PC-9 (cell line): ENCODE measurements at regions not wholly inside any gene's neighbourhood (a gene's known extent, or its start where the extent isn't known, plus 50 kb on each side); places are given as distances from the start of the nearest gene placed in this dataset.

Experiments
- BruUV-seq: library from RNA; stranded (reverse); fragments of 400-500 nt; replicated peaks from 2 replicates; lab custom pipeline; 2021; lab: Mats Ljungman, UMichigan
- CTCF ChIA-PET: fragments of 300-600 bp; sonication (Branson Sonifier 250); formaldehyde crosslinking; loops from one replicate; lab custom pipeline; 2022; ENCODE audit warnings: antibody characterized with exemption; lab: Charles Lee
- POLR2A ChIA-PET: fragments of 300-600 bp; sonication (Branson Sonifier 250); formaldehyde crosslinking; loops from one replicate; lab custom pipeline; 2022; ENCODE audit warnings: antibody characterized with exemption; ENCODE audit not compliant: unreplicated experiment; lab: Charles Lee
- DNase-seq, 2 experiments: peaks; one replicate each; pipeline versions ENCODE4 v3.0.0 to v3.0.0-alpha.2; 2015 to 2022; ENCODE audit warnings: mixed read lengths in 1 of 2
- H2AFZ ChIP-seq: fragments of 200-600 bp; sonication (generic); 2 replicates; pipeline ENCODE4 v1.8.1; 2017; ENCODE audit warnings: antibody characterized with exemption
- H3F3A ChIP-seq: fragments of 200-600 bp; sonication (generic); 2 replicates; pipeline ENCODE4 v1.8.1; 2017; ENCODE audit warnings: antibody characterized with exemption, mild to moderate bottlenecking, low read depth; ENCODE audit not compliant: insufficient read depth
- H3K27ac ChIP-seq: fragments of 200-600 bp; sonication (generic); 2 replicates; pipeline ENCODE4 v1.6.1; 2016; ENCODE audit warnings: mixed run types
- H3K27me3 ChIP-seq: fragments of 200-600 bp; sonication (generic); 2 replicates; pipeline ENCODE4 v1.6.1; 2016; ENCODE audit warnings: low read depth, mixed run types; ENCODE audit not compliant: insufficient read depth
- H3K36me3 ChIP-seq: fragments of 200-600 bp; sonication (generic); 2 replicates; pipeline ENCODE4 v1.6.1; 2016; ENCODE audit warnings: low read depth, mixed run types
- H3K4me1 ChIP-seq: fragments of 200-600 bp; sonication (generic); replicated peaks from 2 replicates; pipeline ENCODE4 v1.6.1; 2016; ENCODE audit warnings: mixed run types; ENCODE audit not compliant: insufficient read depth
- H3K4me2 ChIP-seq: fragments of 200-600 bp; sonication (generic); 2 replicates; pipeline ENCODE4 v1.6.1; 2017; ENCODE audit warnings: mixed run types
- H3K4me3 ChIP-seq: fragments of 200-600 bp; sonication (generic); 2 replicates; pipeline ENCODE4 v1.6.1; 2016; ENCODE audit warnings: mixed run types
- H3K79me2 ChIP-seq: fragments of 200-600 bp; sonication (generic); 2 replicates; pipeline ENCODE4 v1.6.1; 2017; ENCODE audit warnings: low read depth, mixed run types
- H3K9me2 ChIP-seq: fragments of 200-600 bp; sonication (generic); 2 replicates; pipeline ENCODE4 v1.8.1; 2017; ENCODE audit warnings: mild to moderate bottlenecking; ENCODE audit not compliant: insufficient read depth
- H3K9me3 ChIP-seq: fragments of 200-600 bp; sonication (generic); 2 replicates; pipeline ENCODE4 v1.8.1; 2016; ENCODE audit warnings: low read depth; ENCODE audit not compliant: insufficient read depth
- H4K20me1 ChIP-seq: fragments of 200-600 bp; sonication (generic); 2 replicates; pipeline ENCODE4 v1.8.1; 2017; ENCODE audit not compliant: insufficient read depth
- EZH2 ChIP-seq: fragments of 200-600 bp; sonication (generic); IDR thresholded peaks from 2 replicates; pipeline ENCODE4 v1.8.0; 2017; ENCODE audit warnings: antibody characterized with exemption, low read depth
- intact Hi-C: fragments of 100-400 bp; cut with micrococcal nuclease; formaldehyde crosslinking; loops from one replicate; pipeline ENCODE4 v1.10.0; 2022; ENCODE audit not compliant: unreplicated experiment
- TF ChIP-seq, protein P1 (sequence below): fragments of 200-600 bp; sonication (generic); conservative IDR thresholded peaks from 2 replicates; pipeline ENCODE4 v1.6.1; 2017; ENCODE audit warnings: mixed run types, antibody characterized with exemption, mild to moderate bottlenecking, moderate library complexity

GRCh38 chr15:96125721-96126415, 204.6 kb upstream of the NR2F2 start:
- TF ChIP-seq, protein P1, sequence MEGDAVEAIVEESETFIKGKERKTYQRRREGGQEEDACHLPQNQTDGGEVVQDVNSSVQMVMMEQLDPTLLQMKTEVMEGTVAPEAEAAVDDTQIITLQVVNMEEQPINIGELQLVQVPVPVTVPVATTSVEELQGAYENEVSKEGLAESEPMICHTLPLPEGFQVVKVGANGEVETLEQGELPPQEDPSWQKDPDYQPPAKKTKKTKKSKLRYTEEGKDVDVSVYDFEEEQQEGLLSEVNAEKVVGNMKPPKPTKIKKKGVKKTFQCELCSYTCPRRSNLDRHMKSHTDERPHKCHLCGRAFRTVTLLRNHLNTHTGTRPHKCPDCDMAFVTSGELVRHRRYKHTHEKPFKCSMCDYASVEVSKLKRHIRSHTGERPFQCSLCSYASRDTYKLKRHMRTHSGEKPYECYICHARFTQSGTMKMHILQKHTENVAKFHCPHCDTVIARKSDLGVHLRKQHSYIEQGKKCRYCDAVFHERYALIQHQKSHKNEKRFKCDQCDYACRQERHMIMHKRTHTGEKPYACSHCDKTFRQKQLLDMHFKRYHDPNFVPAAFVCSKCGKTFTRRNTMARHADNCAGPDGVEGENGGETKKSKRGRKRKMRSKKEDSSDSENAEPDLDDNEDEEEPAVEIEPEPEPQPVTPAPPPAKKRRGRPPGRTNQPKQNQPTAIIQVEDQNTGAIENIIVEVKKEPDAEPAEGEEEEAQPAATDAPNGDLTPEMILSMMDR, result no peak
- no peak for TF ChIP-seq EZH2
- Histone ChIP-seq H3K27ac (no peak overlapping the region), H3K79me2 (no peaks in the 10 kb centered on the region), H3K4me1 (no peaks in the 10 kb centered on the region; the same call in 1 of the 2 replicates), H3K9me3 (no peaks in the 10 kb centered on the region), H4K20me1 (no peaks in the 10 kb centered on the region), H3K4me2 (no peak overlapping the region), H3F3A (no peaks in the 10 kb centered on the region), H3K4me3 (no peak overlapping the region), H3K27me3 (no peaks in the 10 kb centered on the region), H2AFZ (no peak overlapping the region), H3K36me3 (no peaks in the 10 kb centered on the region), H3K9me2 (no peaks in the 10 kb centered on the region)
- no peak for DNase-seq
- intact Hi-C loops, result no loop called here
- ChIA-PET CTCF (interaction anchor here (0.5 kb wide), 1 partner anchor 834 kb away, joined by 3 read pairs; no protein-coding TSS in a partner anchor), POLR2A (no interaction called here)
- no TSS peak for BruUV-seq

DNA sequence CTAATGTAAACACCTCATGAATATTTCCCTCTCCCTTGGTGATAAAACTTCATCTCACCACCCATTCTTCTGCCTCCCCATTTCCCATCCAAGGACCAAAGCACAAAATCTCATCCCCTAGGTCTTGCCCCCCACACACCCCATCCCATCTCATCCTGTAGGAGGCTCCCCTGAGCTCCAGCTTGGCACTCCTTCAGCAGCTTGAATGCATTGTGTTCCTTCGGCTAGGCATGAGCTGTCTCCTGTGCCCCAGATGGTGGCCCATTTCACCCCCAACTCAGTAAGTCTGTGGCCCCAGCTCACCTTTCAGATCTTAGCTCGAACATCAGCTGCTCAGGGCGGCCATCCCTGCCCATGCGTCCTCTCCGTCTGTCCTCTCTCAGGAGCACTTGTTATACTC, 203.6 kb upstream of the NR2F2 start:
- Histone ChIP-seq H3K4me2 (no peak overlapping the region), H4K20me1 (no peaks in the 10 kb centered on the region), H3K79me2 (no peaks in the 10 kb centered on the region), H3K27ac (no peak overlapping the region), H3K9me2 (no peaks in the 10 kb centered on the region), H2AFZ (no peak overlapping the region), H3F3A (no peaks in the 10 kb centered on the region), H3K4me3 (no peak overlapping the region), H3K9me3 (no peaks in the 10 kb centered on the region), H3K27me3 (no peaks in the 10 kb centered on the region), H3K4me1 (no peaks in the 10 kb centered on the region; the same call in 1 of the 2 replicates), H3K36me3 (no peaks in the 10 kb centered on the region)
- DNase-seq, result no peak
- POLR2A ChIA-PET, result no interaction called here
- TF ChIP-seq, protein P1, result no peak
- no peak for TF ChIP-seq EZH2
- intact Hi-C loops, result no loop called here
- BruUV-seq, result no TSS peak
- CTCF ChIA-PET, result no interaction called here

GRCh38 chr15:96130734-96131133, 199.8 kb upstream of the NR2F2 start:
- Histone ChIP-seq H3K9me3 (no peaks in the 10 kb centered on the region), H2AFZ (no peak overlapping the region), H4K20me1 (no peaks in the 10 kb centered on the region), H3F3A (no peaks in the 10 kb centered on the region), H3K4me2 (no peak overlapping the region), H3K4me3 (no peak overlapping the region), H3K9me2 (no peaks in the 10 kb centered on the region), H3K27ac (no peak overlapping the region), H3K27me3 (no peaks in the 10 kb centered on the region), H3K4me1 (no peaks in the 10 kb centered on the region), H3K79me2 (no peaks in the 10 kb centered on the region), H3K36me3 (no peaks in the 10 kb centered on the region)
- ChIA-PET POLR2A (no interaction called here), CTCF (no interaction called here)
- DNase-seq, result no peak
- intact Hi-C loops, result no loop called here
- no peak for TF ChIP-seq EZH2
- TF ChIP-seq, protein P1, result no peak
- no TSS peak for BruUV-seq
